Osteoblast (primary cell): ENCODE measurements at regions not wholly inside any gene's neighbourhood (a gene's known extent, or its start where the extent isn't known, plus 50 kb on each side); places are given as distances from the start of the nearest gene placed in this dataset.

Experiments used
- DNase-seq: peaks from one replicate; pipeline ENCODE4 v3.0.0; 2011; ENCODE audit warnings: low spot score, mixed read lengths; ENCODE audit not compliant: insufficient read length; ENCODE audit errors: missing footprints
- H2AFZ ChIP-seq: 2 replicates; pipeline ENCODE4 v1.6.0; 2011; ENCODE audit warnings: mild to moderate bottlenecking, low read length
- H3K27ac ChIP-seq: 2 replicates; pipeline ENCODE4 v1.5.1; 2011; ENCODE audit warnings: mild to moderate bottlenecking, low read depth, low read length, moderate library complexity
- H3K27me3 ChIP-seq: 2 replicates; pipeline ENCODE4 v1.6.0; 2012; ENCODE audit warnings: mild to moderate bottlenecking, control low read depth, inconsistent platforms, low read length, moderate library complexity; ENCODE audit not compliant: insufficient read depth
- H3K36me3 ChIP-seq: 2 replicates; pipeline ENCODE4 v1.5.1; 2011; ENCODE audit warnings: mild to moderate bottlenecking, low read length, control low read depth, moderate library complexity; ENCODE audit not compliant: insufficient read depth
- H3K4me1 ChIP-seq: 2 replicates; pipeline ENCODE4 v1.5.1; 2011; ENCODE audit warnings: mild to moderate bottlenecking, low read length, control low read depth, moderate library complexity; ENCODE audit not compliant: insufficient read depth
- H3K4me2 ChIP-seq: 2 replicates; pipeline ENCODE4 v1.6.0; 2011; ENCODE audit warnings: mild to moderate bottlenecking, low read length; ENCODE audit not compliant: insufficient read depth
- H3K4me3 ChIP-seq: fragments of 200-600 bp; sonication (generic); 3 replicates; pipeline ENCODE4 v1.5.1; 2012; ENCODE audit warnings: mild to moderate bottlenecking, low read length, inconsistent platforms; ENCODE audit not compliant: insufficient read depth
- H3K79me2 ChIP-seq: 2 replicates; pipeline ENCODE4 v1.6.0; 2012; ENCODE audit warnings: mild to moderate bottlenecking, low read length, control low read depth, inconsistent platforms; ENCODE audit not compliant: insufficient read depth
- H3K9me3 ChIP-seq: 2 replicates; pipeline ENCODE4 v1.5.1; 2011; ENCODE audit warnings: low read depth, low read length, control low read depth
- H4K20me1 ChIP-seq: 2 replicates; pipeline ENCODE4 v1.6.0; 2012; ENCODE audit warnings: mild to moderate bottlenecking, low read length, control low read depth; ENCODE audit not compliant: insufficient read depth
- CTCF ChIP-seq: IDR thresholded peaks from 2 replicates; pipeline ENCODE4 v1.5.1; 2011; ENCODE audit warnings: mild to moderate bottlenecking, low read depth, low read length, moderate library complexity; ENCODE audit errors: extremely low read depth

- Histone ChIP-seq H3K4me2 (no peak overlapping the region), H3K27ac (no peak overlapping the region), H3K79me2 (no peaks in the 10 kb centered on the region), H3K36me3 (no peaks in the 10 kb centered on the region), H4K20me1 (no peaks in the 10 kb centered on the region), H3K27me3 (peaks cover 13% of the 10 kb centered on the region), H2AFZ (no peak overlapping the region), H3K4me1 (no peaks in the 10 kb centered on the region), H3K4me3 (no peak overlapping the region), H3K9me3 (no peaks in the 10 kb centered on the region)
- TF ChIP-seq CTCF = no peak
- DNase-seq = no peak
Measured at GRCh38 chr3:72577190-72577589, 271.1 kb downstream of the SHQ1 start.

GRCh38 chr3:72576563-72576962 is 271.7 kb downstream of the SHQ1 start:
- TF ChIP-seq CTCF = no peak
- Histone ChIP-seq H3K27me3 (peaks cover 7% of the 10 kb centered on the region), H3K4me1 (no peaks in the 10 kb centered on the region), H3K4me2 (no peak overlapping the region), H3K4me3 (no peak overlapping the region), H3K27ac (no peak overlapping the region), H2AFZ (no peak overlapping the region), H3K9me3 (no peaks in the 10 kb centered on the region), H4K20me1 (no peaks in the 10 kb centered on the region), H3K79me2 (no peaks in the 10 kb centered on the region), H3K36me3 (no peaks in the 10 kb centered on the region)
- DNase-seq = no peak

- peaks cover 7% of the 10 kb centered on the region for H3K27me3 ChIP-seq
- TF ChIP-seq CTCF = no peak
Measured at GRCh38 chr3:72574144-72574543, 274.1 kb downstream of the SHQ1 start.

GRCh38 chr3:72573051-72573450 is 275.2 kb downstream of the SHQ1 start:
- H3K27ac ChIP-seq = no peak overlapping the region
- peaks cover 7% of the 10 kb centered on the region for H3K27me3 ChIP-seq
- no peak for TF ChIP-seq CTCF
- H3K4me3 ChIP-seq = no peak overlapping the region
- H3K9me3 ChIP-seq = no peaks in the 10 kb centered on the region
- H3K36me3 ChIP-seq = no peaks in the 10 kb centered on the region
- H3K4me2 ChIP-seq = no peak overlapping the region
- H4K20me1 ChIP-seq = no peaks in the 10 kb centered on the region
- H2AFZ ChIP-seq = no peak overlapping the region
- no peaks in the 10 kb centered on the region for H3K4me1 ChIP-seq
- no peaks in the 10 kb centered on the region for H3K79me2 ChIP-seq
- DNase-seq = no peak

More at GRCh38 chr3:72574144-72574543, 274.1 kb downstream of the SHQ1 start:
- no peak for DNase-seq
- Histone ChIP-seq H3K9me3 (no peaks in the 10 kb centered on the region), H4K20me1 (no peaks in the 10 kb centered on the region), H3K36me3 (no peaks in the 10 kb centered on the region), H3K27ac (no peak overlapping the region), H3K4me3 (no peak overlapping the region), H2AFZ (no peak overlapping the region), H3K79me2 (no peaks in the 10 kb centered on the region), H3K4me2 (no peak overlapping the region), H3K4me1 (no peaks in the 10 kb centered on the region)
